ENCODE measurements at regions not wholly inside any gene's neighbourhood (a gene's known extent, or its start where the extent isn't known, plus 50 kb on each side); places are given as distances from the start of the nearest gene placed in this dataset.

DNA sequence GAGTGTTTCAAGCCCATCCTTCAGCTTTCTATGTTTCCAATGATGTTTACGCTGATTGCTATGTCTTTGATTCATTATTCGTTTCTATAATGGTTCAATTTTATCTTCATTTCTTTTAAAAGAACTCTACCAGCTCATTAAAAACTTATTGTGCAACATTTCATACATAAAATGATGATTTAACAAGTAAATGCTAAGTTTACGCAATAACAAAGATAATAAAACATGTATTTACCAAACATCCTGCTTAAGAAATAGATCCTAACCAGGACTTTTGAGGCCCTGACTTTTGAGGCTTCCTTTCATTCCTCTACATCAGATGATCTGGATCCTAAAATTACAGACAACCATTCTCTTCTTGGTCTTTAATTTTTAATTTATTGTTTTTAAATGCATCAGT, 86.5 kb upstream of the DLGAP1 start:
- TF ChIP-seq CTCF (IDR thresholded peaks at IDR 0.05; ENCODE audit: low read length): no peak
- no peak for TF ChIP-seq EZH2 (IDR thresholded peaks at IDR 0.05; ENCODE audit: borderline replicate concordance, low read length)
